ENCODE measurements at regions not wholly inside any gene's neighbourhood (a gene's known extent, or its start where the extent isn't known, plus 50 kb on each side); places are given as distances from the start of the nearest gene placed in this dataset.

- intact Hi-C loops (cut with DNase I; ENCODE audit: low total_unique reads): no loop called here
- no peaks in the 10 kb centered on the region for H3K4me1 ChIP-seq
- no peak for TF ChIP-seq POLR2A (IDR thresholded peaks at IDR 0.05)
- TF ChIP-seq, protein P1, sequence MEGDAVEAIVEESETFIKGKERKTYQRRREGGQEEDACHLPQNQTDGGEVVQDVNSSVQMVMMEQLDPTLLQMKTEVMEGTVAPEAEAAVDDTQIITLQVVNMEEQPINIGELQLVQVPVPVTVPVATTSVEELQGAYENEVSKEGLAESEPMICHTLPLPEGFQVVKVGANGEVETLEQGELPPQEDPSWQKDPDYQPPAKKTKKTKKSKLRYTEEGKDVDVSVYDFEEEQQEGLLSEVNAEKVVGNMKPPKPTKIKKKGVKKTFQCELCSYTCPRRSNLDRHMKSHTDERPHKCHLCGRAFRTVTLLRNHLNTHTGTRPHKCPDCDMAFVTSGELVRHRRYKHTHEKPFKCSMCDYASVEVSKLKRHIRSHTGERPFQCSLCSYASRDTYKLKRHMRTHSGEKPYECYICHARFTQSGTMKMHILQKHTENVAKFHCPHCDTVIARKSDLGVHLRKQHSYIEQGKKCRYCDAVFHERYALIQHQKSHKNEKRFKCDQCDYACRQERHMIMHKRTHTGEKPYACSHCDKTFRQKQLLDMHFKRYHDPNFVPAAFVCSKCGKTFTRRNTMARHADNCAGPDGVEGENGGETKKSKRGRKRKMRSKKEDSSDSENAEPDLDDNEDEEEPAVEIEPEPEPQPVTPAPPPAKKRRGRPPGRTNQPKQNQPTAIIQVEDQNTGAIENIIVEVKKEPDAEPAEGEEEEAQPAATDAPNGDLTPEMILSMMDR (IDR thresholded peaks at IDR 0.05): no peak
- no peaks in the 10 kb centered on the region for H3K27me3 ChIP-seq
- peaks cover 0 to 4% of the 10 kb centered on the region in 2 donors for H3K9me3 ChIP-seq
- DNase-seq: no peak
- no peak overlapping the region for H3K27ac ChIP-seq
- H3K36me3 ChIP-seq: no peaks in the 10 kb centered on the region
- no peak overlapping the region for H3K4me3 ChIP-seq
These were observed 545.1 kb upstream of the PKDCC start for GRCh38 chr2:41502752-41503151.

GRCh38 chr2:41504532-41504931 lies 543.3 kb upstream of the PKDCC start:
- intact Hi-C loops (cut with DNase I; ENCODE audit: low total_unique reads): no loop called here
- TF ChIP-seq, protein P1 (IDR thresholded peaks at IDR 0.05): no peak
- TF ChIP-seq POLR2A (IDR thresholded peaks at IDR 0.05): no peak
- H3K27me3 ChIP-seq: no peaks in the 10 kb centered on the region

GRCh38 chr2:41510108-41510507 lies 537.7 kb upstream of the PKDCC start:
- Histone ChIP-seq H3K27ac (no peak overlapping the region), H3K9me3 (no peaks in the 10 kb centered on the region), H3K36me3 (no peaks in the 10 kb centered on the region), H3K4me1 (no peaks in the 10 kb centered on the region), H3K4me3 (no peak overlapping the region), H3K27me3 (no peaks in the 10 kb centered on the region)
- TF ChIP-seq POLR2A (IDR thresholded peaks at IDR 0.05): no peak
- TF ChIP-seq, protein P1 (IDR thresholded peaks at IDR 0.05): no peak
- intact Hi-C loops (cut with DNase I; ENCODE audit: low total_unique reads): no loop called here
- DNase-seq: no peak

More at GRCh38 chr2:41504532-41504931, 543.3 kb upstream of the PKDCC start:
- DNase-seq: no peak
- H3K36me3 ChIP-seq: no peaks in the 10 kb centered on the region
- no peak overlapping the region for H3K4me3 ChIP-seq
- H3K27ac ChIP-seq: no peak overlapping the region
- no peaks in the 10 kb centered on the region for H3K9me3 ChIP-seq
- no peaks in the 10 kb centered on the region for H3K4me1 ChIP-seq

DNA sequence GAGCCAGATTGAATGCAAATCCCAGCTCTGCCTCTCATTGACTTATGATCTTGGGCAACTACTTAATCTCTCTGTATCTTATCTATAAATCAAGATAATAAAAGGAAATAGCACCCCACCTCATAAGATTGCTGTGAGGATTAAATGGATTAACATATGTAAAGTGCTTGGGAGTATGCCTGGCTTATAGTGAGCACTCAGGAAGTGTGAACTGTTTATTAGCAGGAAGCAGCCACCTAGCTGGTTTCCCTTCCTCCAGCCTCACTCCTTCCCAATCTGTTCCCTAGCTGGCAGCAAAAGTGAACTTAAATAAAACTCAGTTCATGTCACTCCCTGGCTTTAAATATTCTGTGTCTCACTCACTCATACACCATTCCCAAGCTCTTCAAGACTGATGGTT lies 526.6 kb upstream of the PKDCC start:
- no peaks in the 10 kb centered on the region for H3K36me3 ChIP-seq
- TF ChIP-seq, protein P1 (IDR thresholded peaks at IDR 0.05): no peak
- no peak for TF ChIP-seq POLR2A (IDR thresholded peaks at IDR 0.05)
- no peak for DNase-seq
- H3K4me3 ChIP-seq: no peak overlapping the region
- H3K4me1 ChIP-seq: no peaks in the 10 kb centered on the region
- no peaks in the 10 kb centered on the region for H3K9me3 ChIP-seq
- H3K27me3 ChIP-seq: no peaks in the 10 kb centered on the region
- no peak overlapping the region for H3K27ac ChIP-seq
- intact Hi-C loops (cut with DNase I; ENCODE audit: low total_unique reads): no loop called here

- no peak for DNase-seq
- Histone ChIP-seq H3K4me1 (no peaks in the 10 kb centered on the region), H3K36me3 (no peaks in the 10 kb centered on the region), H3K4me3 (no peak overlapping the region), H3K27me3 (no peaks in the 10 kb centered on the region), H3K9me3 (no peaks in the 10 kb centered on the region), H3K27ac (no peak overlapping the region)
- TF ChIP-seq POLR2A (IDR thresholded peaks at IDR 0.05): no peak
- TF ChIP-seq, protein P1 (IDR thresholded peaks at IDR 0.05): no peak
- intact Hi-C loops (cut with DNase I; ENCODE audit: low total_unique reads): no loop called here
These were observed 520.1 kb upstream of the PKDCC start for GRCh38 chr2:41527525-41528323.

Measured in uterus (tissue), 3 donors.